LNCaP clone FGC (cell line): ENCODE measurements at regions not wholly inside any gene's neighbourhood (a gene's known extent, or its start where the extent isn't known, plus 50 kb on each side); places are given as distances from the start of the nearest gene placed in this dataset.

Experiments used
- DNase-seq: peaks from one replicate; pipeline ENCODE4 v3.0.0-alpha.2; 2011; ENCODE audit warnings: low read depth
- H3K4me3 ChIP-seq: 2 replicates; pipeline ENCODE4 v1.5.1; 2011; ENCODE audit warnings: mild to moderate bottlenecking, low read depth, low read length, control low read depth
- CTCF ChIP-seq: IDR thresholded peaks from 2 replicates; pipeline ENCODE4 v1.5.1; 2012; ENCODE audit warnings: mild to moderate bottlenecking; ENCODE audit not compliant: control insufficient read depth, insufficient read depth; ENCODE audit errors: extremely low read depth

- no peak overlapping the region for H3K4me3 ChIP-seq
- TF ChIP-seq CTCF: no peak
These were observed 631.5 kb downstream of the MTRR start for GRCh38 chr5:8500426-8500825.

GRCh38 chr5:8505196-8505595 lies 636.2 kb downstream of the MTRR start:
- TF ChIP-seq CTCF: no peak
- DNase-seq: no peak
- no peak overlapping the region for H3K4me3 ChIP-seq

More at GRCh38 chr5:8500426-8500825, 631.5 kb downstream of the MTRR start:
- no peak for DNase-seq

GRCh38 chr5:8508231-8508630 lies 639.3 kb downstream of the MTRR start:
- DNase-seq: no peak
- no peak overlapping the region for H3K4me3 ChIP-seq

GRCh38 chr5:8516356-8516755 lies 647.4 kb downstream of the MTRR start:
- no peak overlapping the region for H3K4me3 ChIP-seq
- no peak for DNase-seq
- no peak for TF ChIP-seq CTCF

More at GRCh38 chr5:8508231-8508630, 639.3 kb downstream of the MTRR start:
- TF ChIP-seq CTCF: no peak

GRCh38 chr5:8517456-8517855 lies 648.5 kb downstream of the MTRR start:
- TF ChIP-seq CTCF: no peak
- DNase-seq: no peak
- H3K4me3 ChIP-seq: no peak overlapping the region

GRCh38 chr5:8520917-8521316 lies 652.0 kb downstream of the MTRR start:
- no peak overlapping the region for H3K4me3 ChIP-seq
- DNase-seq: no peak
- TF ChIP-seq CTCF: no peak

- no peak overlapping the region for H3K4me3 ChIP-seq
- no peak for DNase-seq
- no peak for TF ChIP-seq CTCF
These were observed 653.0 kb downstream of the MTRR start for GRCh38 chr5:8521991-8522390.
